GM12874 (cell line): ENCODE measurements at regions not wholly inside any gene's neighbourhood (a gene's known extent, or its start where the extent isn't known, plus 50 kb on each side); places are given as distances from the start of the nearest gene placed in this dataset.

Experiments used
- CTCF ChIP-seq: IDR thresholded peaks from 2 replicates; pipeline ENCODE4 v1.5.1; 2011; ENCODE audit warnings: low read depth, mild to moderate bottlenecking, control low read depth, low read length, moderate library complexity; ENCODE audit not compliant: insufficient read depth

- no peak for TF ChIP-seq CTCF
Observed at GRCh38 chr15:37731146-37731746, 203.2 kb upstream of the TMCO5A start.

GRCh38 chr15:37733628-37734027 is 200.8 kb upstream of the TMCO5A start:
- no peak for TF ChIP-seq CTCF

- no peak for TF ChIP-seq CTCF
Observed at GRCh38 chr15:37740623-37741141, 193.8 kb upstream of the TMCO5A start.

- TF ChIP-seq CTCF = no peak
Observed at GRCh38 chr15:37743826-37744225, 190.6 kb upstream of the TMCO5A start.

GRCh38 chr15:37744521-37744920 is 189.9 kb upstream of the TMCO5A start:
- TF ChIP-seq CTCF = no peak

- TF ChIP-seq CTCF = no peak
Observed at GRCh38 chr15:37751401-37751800, 183.0 kb upstream of the TMCO5A start.

GRCh38 chr15:37756407-37756806 is 178.0 kb upstream of the TMCO5A start:
- no peak for TF ChIP-seq CTCF
